ENCODE measurements at regions not wholly inside any gene's neighbourhood (a gene's known extent, or its start where the extent isn't known, plus 50 kb on each side); places are given as distances from the start of the nearest gene placed in this dataset.
"Not testable (repeated sequence)": the region's sequence is repeated elsewhere in the genome, so short reads cannot be mapped to it uniquely, and the experiment has no call there.

- intact Hi-C loops (cut with micrococcal nuclease) = no loop called here
Measured at GRCh38 chr5:56311306-56311905, 78.3 kb upstream of the ANKRD55 start.

GRCh38 chr5:56310711-56311204 is 77.6 kb upstream of the ANKRD55 start:
- intact Hi-C loops (cut with micrococcal nuclease) = no loop called here

- intact Hi-C loops (cut with micrococcal nuclease) = no loop called here
Measured at GRCh38 chr5:56309262-56309826, 76.2 kb upstream of the ANKRD55 start.

GRCh38 chr5:56307714-56308333 is 74.7 kb upstream of the ANKRD55 start:
- intact Hi-C loops (cut with micrococcal nuclease) = no loop called here

GRCh38 chr5:56306433-56307150 is 73.5 kb upstream of the ANKRD55 start:
- intact Hi-C loops (cut with micrococcal nuclease) = no loop called here

- intact Hi-C loops (cut with micrococcal nuclease) = no loop called here
Measured at GRCh38 chr5:56305001-56305950, 72.1 kb upstream of the ANKRD55 start.

- intact Hi-C loops (cut with micrococcal nuclease) = no loop called here
Measured at GRCh38 chr5:56303511-56303910, 70.4 kb upstream of the ANKRD55 start.

GRCh38 chr5:56302027-56302426 is 68.9 kb upstream of the ANKRD55 start:
- intact Hi-C loops (cut with micrococcal nuclease) = no loop called here

- intact Hi-C loops (cut with micrococcal nuclease) = no loop called here
Measured at GRCh38 chr5:56301069-56301468, 67.9 kb upstream of the ANKRD55 start.

- intact Hi-C loops (cut with micrococcal nuclease) = no loop called here
Measured at GRCh38 chr5:56299212-56299611, 66.1 kb upstream of the ANKRD55 start.

GRCh38 chr5:56298336-56299090 is 65.4 kb upstream of the ANKRD55 start:
- intact Hi-C loops (cut with micrococcal nuclease) = no loop called here

GRCh38 chr5:56297851-56298250 is 64.7 kb upstream of the ANKRD55 start:
- intact Hi-C loops (cut with micrococcal nuclease) = no loop called here

GRCh38 chr5:56295311-56295710 is 62.2 kb upstream of the ANKRD55 start:
- intact Hi-C loops (cut with micrococcal nuclease) = not testable (repeated sequence)

GRCh38 chr5:56294354-56294753 is 61.2 kb upstream of the ANKRD55 start:
- intact Hi-C loops (cut with micrococcal nuclease) = no loop called here

- intact Hi-C loops (cut with micrococcal nuclease) = not testable (repeated sequence)
Measured at GRCh38 chr5:56292874-56293273, 59.7 kb upstream of the ANKRD55 start.

- intact Hi-C loops (cut with micrococcal nuclease) = no loop called here
Measured at GRCh38 chr5:56291661-56292374, 58.7 kb upstream of the ANKRD55 start.

- intact Hi-C loops (cut with micrococcal nuclease) = no loop called here
Measured at GRCh38 chr5:56291079-56291643, 58.0 kb upstream of the ANKRD55 start.

- intact Hi-C loops (cut with micrococcal nuclease) = no loop called here
Measured at GRCh38 chr5:56290378-56291078, 57.4 kb upstream of the ANKRD55 start.

GRCh38 chr5:56289602-56289987 is 56.5 kb upstream of the ANKRD55 start:
- intact Hi-C loops (cut with micrococcal nuclease) = no loop called here
